ACC112 (cell line): ENCODE measurements at regions not wholly inside any gene's neighbourhood (a gene's known extent, or its start where the extent isn't known, plus 50 kb on each side); places are given as distances from the start of the nearest gene placed in this dataset.

Experiments
- H2AFZ ChIP-seq: fragments of 200-600 bp; sonication (generic); one replicate; pipeline ENCODE4 v1.6.0; 2017; ENCODE audit warnings: antibody characterized with exemption, low read length; ENCODE audit not compliant: unreplicated experiment
- H3K27ac ChIP-seq: fragments of 200-600 bp; sonication (generic); 2 replicates; pipeline ENCODE4 v1.5.1; 2014; ENCODE audit warnings: low read depth, mild to moderate bottlenecking, antibody characterized with exemption, low read length, moderate library complexity
- H3K27me3 ChIP-seq: fragments of 200-600 bp; sonication (generic); 2 replicates; pipeline ENCODE4 v1.6.1; 2014; ENCODE audit warnings: mild to moderate bottlenecking, antibody characterized with exemption, low read length, moderate library complexity, mixed read lengths; ENCODE audit not compliant: insufficient read depth
- H3K36me3 ChIP-seq: fragments of 200-600 bp; sonication (generic); 2 replicates; pipeline ENCODE4 v1.6.1; 2016; ENCODE audit warnings: mild to moderate bottlenecking, antibody characterized with exemption, low read length, moderate library complexity, mixed read lengths; ENCODE audit not compliant: insufficient read depth
- H3K4me1 ChIP-seq: fragments of 200-600 bp; sonication (generic); one replicate; pipeline ENCODE4 v1.6.1; 2016; ENCODE audit warnings: low read length, mixed read lengths; ENCODE audit not compliant: insufficient read depth, unreplicated experiment, control insufficient read depth
- H3K4me3 ChIP-seq: fragments of 200-600 bp; sonication (generic); 2 replicates; pipeline ENCODE4 v1.5.1; 2014; ENCODE audit warnings: mild to moderate bottlenecking, low read depth, low read length
- H3K79me2 ChIP-seq: fragments of 200-600 bp; sonication (generic); one replicate; pipeline ENCODE4 v1.6.0; 2016; ENCODE audit warnings: low read length; ENCODE audit not compliant: control insufficient read depth, unreplicated experiment, insufficient read depth

DNA sequence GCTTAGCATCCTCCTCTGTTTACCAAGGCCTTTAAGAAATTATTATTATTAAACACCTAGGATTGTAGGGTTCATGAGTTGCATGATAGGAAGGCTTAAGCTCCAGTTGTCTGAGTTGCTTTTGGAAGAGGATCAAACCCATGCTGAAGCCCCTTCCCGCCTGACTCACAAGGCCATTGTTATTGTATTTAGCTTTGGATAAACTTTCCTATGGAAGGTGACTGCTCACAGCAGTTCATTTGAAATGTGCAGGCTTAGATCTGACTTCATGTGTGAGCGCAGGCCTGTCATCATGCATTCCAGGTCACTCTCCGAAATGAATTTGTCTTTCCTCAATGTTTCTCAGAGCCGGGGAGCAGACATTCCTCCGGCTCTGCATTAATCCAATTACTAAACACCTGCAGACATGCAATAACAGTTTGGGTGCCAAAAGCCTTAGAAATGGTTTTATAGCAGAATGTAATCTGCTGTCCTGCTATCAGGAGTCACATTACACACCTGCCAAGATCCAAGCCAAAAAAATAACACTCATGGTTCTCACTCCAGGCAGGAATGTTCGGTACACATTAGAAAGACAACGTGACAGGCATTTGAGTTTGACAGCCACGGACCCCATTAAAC lies 119.9 kb downstream of the OSR1 start:
- H3K27me3 ChIP-seq = no peaks in the 10 kb centered on the region
- H3K36me3 ChIP-seq = no peaks in the 10 kb centered on the region
- H2AFZ ChIP-seq = no peak overlapping the region
- H3K27ac ChIP-seq = no peak overlapping the region
- no peaks in the 10 kb centered on the region for H3K79me2 ChIP-seq
- no peak overlapping the region for H3K4me3 ChIP-seq
- H3K4me1 ChIP-seq = peaks cover 14% of the 10 kb centered on the region

DNA sequence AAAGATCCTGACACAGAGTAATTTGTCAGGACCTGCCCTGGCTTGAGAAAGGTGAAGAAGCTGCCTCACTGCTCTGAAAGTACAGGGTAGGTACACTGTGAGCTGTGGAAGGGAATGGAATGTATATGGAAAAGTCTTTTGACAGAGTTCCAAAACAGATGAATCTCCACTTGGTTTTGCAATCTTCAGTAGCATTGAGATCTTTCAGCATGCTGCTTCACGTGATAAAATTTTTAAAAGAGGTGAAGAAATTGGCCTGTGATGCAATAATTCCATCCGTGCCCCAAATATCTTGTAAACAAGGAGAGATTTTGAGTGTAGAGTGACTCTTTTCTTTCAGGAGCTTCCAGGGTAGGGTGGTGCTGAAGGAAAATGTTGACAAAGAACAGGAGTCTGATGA lies 123.1 kb downstream of the OSR1 start:
- H3K4me1 ChIP-seq = peaks cover 14% of the 10 kb centered on the region
- H3K36me3 ChIP-seq = no peaks in the 10 kb centered on the region
- H3K27me3 ChIP-seq = no peaks in the 10 kb centered on the region
- peak overlapping the region; percentile 61 for H3K27ac ChIP-seq
- 0 out of 2 replicates have a peak overlapping the region, but pooled peaks have one; percentile 24 for H3K4me3 ChIP-seq
- no peaks in the 10 kb centered on the region for H3K79me2 ChIP-seq
- H2AFZ ChIP-seq = no peak overlapping the region

DNA sequence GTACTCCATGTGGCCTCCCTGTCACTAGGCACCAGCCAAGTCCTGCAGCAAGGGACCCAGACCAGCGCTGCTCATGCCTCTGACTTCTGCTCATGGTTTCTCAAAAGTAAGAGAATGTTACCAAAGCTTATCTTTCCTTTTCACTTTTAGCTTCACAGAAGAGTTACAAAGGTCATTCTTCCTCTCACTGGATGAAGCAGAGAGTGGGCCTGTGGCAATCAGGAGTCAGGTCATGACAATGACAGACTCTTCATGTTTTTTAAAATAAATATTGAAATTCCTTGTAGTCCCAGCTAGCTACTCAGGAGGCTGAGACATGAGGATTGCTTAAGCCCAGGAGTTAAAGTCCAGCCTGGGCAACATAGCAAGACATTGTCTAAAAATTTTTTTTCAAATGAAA lies 126.1 kb downstream of the OSR1 start:
- H2AFZ ChIP-seq = no peak overlapping the region
- peaks cover 17% of the 10 kb centered on the region for H3K4me1 ChIP-seq
- H3K36me3 ChIP-seq = no peaks in the 10 kb centered on the region
- H3K27ac ChIP-seq = no peak overlapping the region
- H3K4me3 ChIP-seq = no peak overlapping the region
- H3K27me3 ChIP-seq = no peaks in the 10 kb centered on the region
- H3K79me2 ChIP-seq = no peaks in the 10 kb centered on the region

DNA sequence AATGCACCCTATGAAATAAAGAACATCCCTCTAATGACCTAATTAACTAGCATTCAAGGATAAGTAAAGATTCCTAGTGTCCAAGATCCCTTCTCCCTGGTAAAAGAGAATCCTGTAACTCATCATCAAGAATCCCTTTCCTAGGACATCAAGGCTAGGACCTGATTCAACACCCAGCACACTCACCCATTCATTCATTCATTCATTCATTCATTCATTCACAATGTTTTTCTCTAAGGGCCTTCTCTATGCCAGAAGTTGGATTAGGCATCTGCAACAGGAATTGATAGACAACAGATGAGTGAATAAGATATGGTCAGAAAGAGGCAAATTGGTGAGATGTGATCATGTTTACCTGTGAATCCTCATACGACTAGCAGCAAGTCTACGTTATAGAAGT lies 126.8 kb downstream of the OSR1 start:
- Histone ChIP-seq H3K27ac (no peak overlapping the region), H2AFZ (no peak overlapping the region), H3K4me3 (no peak overlapping the region), H3K36me3 (no peaks in the 10 kb centered on the region), H3K27me3 (no peaks in the 10 kb centered on the region), H3K4me1 (peaks cover 17% of the 10 kb centered on the region), H3K79me2 (no peaks in the 10 kb centered on the region)

DNA sequence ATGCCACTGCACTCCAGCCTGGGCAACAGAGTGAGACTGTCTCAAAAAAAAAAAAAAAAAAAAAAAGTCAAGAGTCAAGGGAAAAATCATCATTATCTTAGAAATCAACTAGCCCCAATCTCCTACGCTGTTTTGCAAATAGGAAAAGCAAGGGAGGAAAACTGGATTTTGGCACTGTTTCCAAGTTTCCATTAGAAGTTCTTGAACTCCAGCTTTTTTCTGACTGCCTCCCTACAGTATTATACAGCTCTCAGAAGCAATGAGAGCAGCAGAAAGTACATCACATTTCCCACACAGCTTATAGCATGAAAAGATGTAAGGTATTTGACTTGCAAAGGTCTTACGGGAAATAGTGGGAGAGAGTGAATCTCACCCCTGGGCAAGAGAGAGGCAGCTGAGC lies 127.8 kb downstream of the OSR1 start:
- Histone ChIP-seq H3K79me2 (no peaks in the 10 kb centered on the region), H3K36me3 (no peaks in the 10 kb centered on the region), H3K27ac (no peak overlapping the region), H3K4me3 (no peak overlapping the region), H2AFZ (no peak overlapping the region), H3K4me1 (peaks cover 19% of the 10 kb centered on the region), H3K27me3 (no peaks in the 10 kb centered on the region)

DNA sequence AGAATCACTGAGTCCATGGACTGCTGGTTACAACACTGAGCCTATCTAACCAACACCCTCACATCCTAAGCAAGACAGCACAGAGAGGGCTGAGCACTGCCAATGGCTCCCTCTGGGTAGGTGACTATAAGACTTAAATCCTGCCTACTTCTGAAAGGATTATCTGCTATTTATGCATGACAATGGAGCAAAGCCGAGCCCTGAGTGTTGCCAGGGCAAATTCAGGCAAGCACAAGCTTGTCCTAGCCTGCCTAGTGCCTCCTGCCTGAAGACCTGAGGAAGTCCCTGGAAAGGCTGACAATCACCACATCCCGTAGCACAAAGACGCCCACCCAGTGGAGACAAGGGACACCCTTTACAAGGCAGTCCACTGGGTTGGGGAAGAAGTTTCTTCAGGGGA lies 129.7 kb downstream of the OSR1 start:
- Histone ChIP-seq H3K27me3 (no peaks in the 10 kb centered on the region), H3K36me3 (no peaks in the 10 kb centered on the region), H3K27ac (no peak overlapping the region), H3K4me3 (no peak overlapping the region), H3K79me2 (no peaks in the 10 kb centered on the region), H3K4me1 (peaks cover 11% of the 10 kb centered on the region), H2AFZ (no peak overlapping the region)

DNA sequence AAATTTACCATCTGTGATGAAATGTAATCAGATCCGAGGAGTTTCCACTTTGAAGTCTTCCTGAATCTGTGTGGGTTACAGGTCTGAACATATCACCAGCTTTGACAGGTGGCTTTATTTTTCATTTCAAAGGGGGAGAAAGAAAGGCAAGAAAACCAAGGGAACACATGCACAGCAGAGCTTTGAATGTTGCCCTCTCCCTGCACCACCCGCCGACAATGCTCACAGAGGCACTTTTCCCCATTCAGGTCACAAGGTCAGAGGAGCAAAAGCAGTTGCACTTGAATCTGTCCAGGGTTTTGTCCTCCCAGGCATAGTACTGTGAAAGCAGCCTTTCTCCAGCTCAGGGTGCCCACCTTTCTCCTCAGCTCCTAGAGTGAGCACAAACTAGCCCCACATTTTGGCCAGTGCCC lies 130.2 kb downstream of the OSR1 start:
- H3K27me3 ChIP-seq = no peaks in the 10 kb centered on the region
- no peak overlapping the region for H3K27ac ChIP-seq
- H3K36me3 ChIP-seq = no peaks in the 10 kb centered on the region
- no peak overlapping the region for H3K4me3 ChIP-seq
- H3K79me2 ChIP-seq = no peaks in the 10 kb centered on the region
- H3K4me1 ChIP-seq = peaks cover 16% of the 10 kb centered on the region
- H2AFZ ChIP-seq = no peak overlapping the region

DNA sequence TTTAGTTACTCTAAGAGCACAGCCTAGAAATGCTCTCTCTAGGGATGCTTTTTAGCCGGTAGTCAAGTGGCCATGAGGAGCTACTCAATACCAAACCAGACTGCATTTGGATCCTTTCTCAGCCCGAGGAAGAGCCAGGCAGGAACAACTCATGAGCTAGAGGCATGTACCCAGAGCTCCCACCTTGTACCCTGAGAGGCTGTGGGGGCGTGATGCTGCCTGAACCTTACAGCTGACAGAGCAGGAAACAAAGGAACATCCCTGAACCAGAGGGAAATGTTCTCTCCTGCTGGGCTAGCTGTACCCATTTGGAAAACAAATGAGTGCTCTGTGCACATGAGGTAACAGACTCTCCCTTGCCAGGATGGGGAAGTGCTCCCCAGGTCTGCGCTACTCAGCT lies 131.6 kb downstream of the OSR1 start:
- H3K79me2 ChIP-seq = no peaks in the 10 kb centered on the region
- no peak overlapping the region for H3K27ac ChIP-seq
- no peaks in the 10 kb centered on the region for H3K27me3 ChIP-seq

DNA sequence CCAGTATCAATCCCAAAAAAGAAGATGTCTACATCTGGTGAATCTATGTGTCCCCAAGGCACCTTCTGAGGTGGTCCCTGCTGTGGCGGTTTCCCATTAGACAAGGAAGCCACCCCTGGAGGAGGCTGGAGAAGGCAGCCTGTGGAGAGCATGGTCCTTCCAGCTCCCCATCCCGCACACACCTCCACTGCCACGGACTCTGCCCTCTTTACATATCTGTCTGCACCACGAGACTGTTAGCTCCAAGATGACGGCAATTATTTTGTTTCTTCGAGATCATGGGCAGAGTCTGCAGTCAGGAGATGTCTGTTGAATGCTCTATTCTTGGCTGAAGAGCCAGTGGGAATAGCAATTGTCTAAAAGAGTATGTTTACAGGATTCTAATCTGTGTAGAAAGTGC lies 132.0 kb downstream of the OSR1 start:
- Histone ChIP-seq H3K4me1 (peaks cover 25% of the 10 kb centered on the region), H2AFZ (no peak overlapping the region), H3K36me3 (no peaks in the 10 kb centered on the region), H3K79me2 (no peaks in the 10 kb centered on the region), H3K27ac (no peak overlapping the region), H3K27me3 (no peaks in the 10 kb centered on the region), H3K4me3 (no peak overlapping the region)

More for the DNA sequence above, 131.6 kb downstream of the OSR1 start:
- Histone ChIP-seq H3K4me3 (no peak overlapping the region), H3K36me3 (no peaks in the 10 kb centered on the region), H2AFZ (no peak overlapping the region), H3K4me1 (peaks cover 24% of the 10 kb centered on the region)

DNA sequence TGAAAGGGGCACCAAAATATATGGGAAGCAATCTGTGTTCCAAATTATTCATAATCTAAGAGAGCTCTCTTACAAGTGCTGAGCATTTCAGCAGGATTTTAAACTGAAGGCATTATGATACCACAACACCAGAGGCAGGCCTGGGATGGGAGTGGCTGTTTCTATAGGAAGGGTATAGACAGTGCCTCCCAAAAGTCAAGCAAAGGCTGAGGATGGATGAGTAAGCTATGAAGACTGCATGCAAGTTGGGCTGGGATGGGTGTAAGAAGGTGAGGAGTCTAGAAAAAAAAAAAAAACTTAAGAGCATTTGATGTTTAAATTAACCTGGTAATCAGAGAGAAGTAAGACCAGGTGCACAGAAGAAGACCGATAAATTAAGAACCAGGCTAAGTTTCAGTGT lies 132.5 kb downstream of the OSR1 start:
- H2AFZ ChIP-seq = no peak overlapping the region
- H3K4me3 ChIP-seq = no peak overlapping the region
- H3K79me2 ChIP-seq = no peaks in the 10 kb centered on the region
- H3K4me1 ChIP-seq = peaks cover 25% of the 10 kb centered on the region
- no peaks in the 10 kb centered on the region for H3K36me3 ChIP-seq
- no peaks in the 10 kb centered on the region for H3K27me3 ChIP-seq
- no peak overlapping the region for H3K27ac ChIP-seq

DNA sequence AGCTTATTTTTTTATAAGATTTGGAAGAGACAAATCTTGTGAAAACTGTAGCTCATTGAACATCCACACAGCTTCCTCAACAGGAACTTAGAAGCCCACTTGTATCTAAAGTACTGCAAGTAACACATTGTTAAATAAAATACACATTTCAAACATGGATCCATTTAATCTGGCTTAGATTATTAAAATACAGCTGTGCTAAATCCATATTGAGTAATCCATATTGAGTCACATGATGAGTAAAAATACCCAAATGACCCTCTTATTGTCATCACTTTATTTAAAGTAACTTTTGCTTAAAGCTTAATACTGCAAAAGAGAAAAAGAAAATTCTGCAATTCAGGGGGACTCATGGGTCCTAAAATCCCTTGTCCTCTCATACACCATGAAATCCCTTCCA lies 133.3 kb downstream of the OSR1 start:
- Histone ChIP-seq H3K79me2 (no peaks in the 10 kb centered on the region), H3K4me3 (no peak overlapping the region)

More for the DNA sequence above, 133.3 kb downstream of the OSR1 start:
- Histone ChIP-seq H2AFZ (no peak overlapping the region), H3K27me3 (no peaks in the 10 kb centered on the region), H3K27ac (no peak overlapping the region), H3K4me1 (peaks cover 28% of the 10 kb centered on the region), H3K36me3 (no peaks in the 10 kb centered on the region)
